T-helper 1 cell treated with Interleukin-12 subunit alpha and Interleukin-12 subunit beta and Interleukin-4 antibody, amounts not matched to agents 30 μg/mL and 1 μg/mL, for 36 hours (primary cell): ENCODE measurements at regions not wholly inside any gene's neighbourhood (a gene's known extent, or its start where the extent isn't known, plus 50 kb on each side); places are given as distances from the start of the nearest gene placed in this dataset.
"Not testable (repeated sequence)": the region's sequence is repeated elsewhere in the genome, so short reads cannot be mapped to it uniquely, and the experiment has no call there.

Experiments used
- H3K27ac Mint-ChIP-seq: one replicate; pipeline ENCODE4 v1.8.0; 2021; ENCODE audit warnings: mild to moderate bottlenecking, mixed read lengths
- H3K27me3 Mint-ChIP-seq: one replicate; pipeline ENCODE4 v1.8.0; 2021; ENCODE audit warnings: low read depth, mixed read lengths
- H3K36me3 Mint-ChIP-seq: one replicate; pipeline ENCODE4 v1.8.0; 2021; ENCODE audit warnings: low read depth, mixed read lengths
- H3K4me1 Mint-ChIP-seq: one replicate; pipeline ENCODE4 v1.8.0; 2021; ENCODE audit warnings: low read depth, mixed read lengths
- H3K4me3 Mint-ChIP-seq: one replicate; pipeline ENCODE4 v1.8.0; 2021; ENCODE audit warnings: mild to moderate bottlenecking, moderate library complexity, mixed read lengths
- H3K9me3 Mint-ChIP-seq: one replicate; pipeline ENCODE4 v1.8.0; 2021; ENCODE audit warnings: mixed read lengths

GRCh38 chr1:229907884-229908638 is 159.0 kb upstream of the GALNT2 start:
- no peaks in the 10 kb centered on the region for H3K36me3 Mint-ChIP-seq
- H3K9me3 Mint-ChIP-seq, result no peaks in the 10 kb centered on the region
- H3K27ac Mint-ChIP-seq, result no peak overlapping the region
- H3K27me3 Mint-ChIP-seq, result peaks cover 36% of the 10 kb centered on the region
- H3K4me1 Mint-ChIP-seq, result no peaks in the 10 kb centered on the region
- no peak overlapping the region for H3K4me3 Mint-ChIP-seq

- no peaks in the 10 kb centered on the region for H3K4me1 Mint-ChIP-seq
- peaks cover 31% of the 10 kb centered on the region for H3K27me3 Mint-ChIP-seq
- H3K4me3 Mint-ChIP-seq, result no peak overlapping the region
- H3K27ac Mint-ChIP-seq, result no peak overlapping the region
- H3K36me3 Mint-ChIP-seq, result no peaks in the 10 kb centered on the region
- no peaks in the 10 kb centered on the region for H3K9me3 Mint-ChIP-seq
Observed at GRCh38 chr1:229908689-229909088, 158.3 kb upstream of the GALNT2 start.

GRCh38 chr1:229913489-229913888 is 153.5 kb upstream of the GALNT2 start:
- Mint-ChIP-seq H3K27ac (no peak overlapping the region), H3K36me3 (no peaks in the 10 kb centered on the region), H3K4me1 (no peaks in the 10 kb centered on the region), H3K27me3 (peaks cover 20% of the 10 kb centered on the region), H3K4me3 (no peak overlapping the region), H3K9me3 (no peaks in the 10 kb centered on the region)

GRCh38 chr1:229919488-229919887 is 147.6 kb upstream of the GALNT2 start:
- not testable (repeated sequence) for H3K27ac Mint-ChIP-seq, H3K9me3 Mint-ChIP-seq, H3K4me1 Mint-ChIP-seq, H3K4me3 Mint-ChIP-seq, H3K27me3 Mint-ChIP-seq, H3K36me3 Mint-ChIP-seq

- H3K27ac Mint-ChIP-seq, result no peak overlapping the region
- no peaks in the 10 kb centered on the region for H3K36me3 Mint-ChIP-seq
- H3K4me1 Mint-ChIP-seq, result no peaks in the 10 kb centered on the region
- no peak overlapping the region for H3K4me3 Mint-ChIP-seq
- no peaks in the 10 kb centered on the region for H3K9me3 Mint-ChIP-seq
- peaks cover 3% of the 10 kb centered on the region for H3K27me3 Mint-ChIP-seq
Observed at GRCh38 chr1:229920683-229921082, 146.4 kb upstream of the GALNT2 start.

GRCh38 chr1:229922249-229922648 is 144.8 kb upstream of the GALNT2 start:
- Mint-ChIP-seq H3K36me3 (no peaks in the 10 kb centered on the region), H3K27ac (no peak overlapping the region), H3K27me3 (peaks cover 12% of the 10 kb centered on the region), H3K4me3 (no peak overlapping the region), H3K9me3 (no peaks in the 10 kb centered on the region), H3K4me1 (no peaks in the 10 kb centered on the region)

GRCh38 chr1:229924639-229925038 is 142.4 kb upstream of the GALNT2 start:
- Mint-ChIP-seq H3K4me3 (no peak overlapping the region), H3K27me3 (peaks cover 16% of the 10 kb centered on the region), H3K4me1 (no peaks in the 10 kb centered on the region), H3K27ac (no peak overlapping the region), H3K9me3 (no peaks in the 10 kb centered on the region), H3K36me3 (no peaks in the 10 kb centered on the region)

GRCh38 chr1:229928767-229929166 is 138.3 kb upstream of the GALNT2 start:
- peaks cover 26% of the 10 kb centered on the region for H3K27me3 Mint-ChIP-seq
- no peaks in the 10 kb centered on the region for H3K4me1 Mint-ChIP-seq

GRCh38 chr1:229931751-229932150 is 135.3 kb upstream of the GALNT2 start:
- not testable (repeated sequence) for H3K36me3 Mint-ChIP-seq, H3K4me1 Mint-ChIP-seq, H3K4me3 Mint-ChIP-seq, H3K9me3 Mint-ChIP-seq, H3K27ac Mint-ChIP-seq
- peaks cover 31% of the 10 kb centered on the region for H3K27me3 Mint-ChIP-seq

More at GRCh38 chr1:229928767-229929166, 138.3 kb upstream of the GALNT2 start:
- Mint-ChIP-seq H3K4me3 (no peak overlapping the region), H3K27ac (no peak overlapping the region), H3K9me3 (no peaks in the 10 kb centered on the region), H3K36me3 (no peaks in the 10 kb centered on the region)

- not testable (repeated sequence) for H3K4me1 Mint-ChIP-seq, H3K4me3 Mint-ChIP-seq, H3K27ac Mint-ChIP-seq, H3K36me3 Mint-ChIP-seq, H3K9me3 Mint-ChIP-seq
- H3K27me3 Mint-ChIP-seq, result peaks cover 24% of the 10 kb centered on the region
Observed at GRCh38 chr1:229935157-229935556, 131.9 kb upstream of the GALNT2 start.

- Mint-ChIP-seq H3K27me3 (peaks cover 17% of the 10 kb centered on the region), H3K36me3 (no peaks in the 10 kb centered on the region), H3K4me1 (no peaks in the 10 kb centered on the region), H3K27ac (no peak overlapping the region), H3K9me3 (no peaks in the 10 kb centered on the region), H3K4me3 (no peak overlapping the region)
Observed at GRCh38 chr1:229938551-229938950, 128.5 kb upstream of the GALNT2 start.

GRCh38 chr1:229940684-229941083 is 126.4 kb upstream of the GALNT2 start:
- no peak overlapping the region for H3K27ac Mint-ChIP-seq
- no peaks in the 10 kb centered on the region for H3K36me3 Mint-ChIP-seq
- no peaks in the 10 kb centered on the region for H3K9me3 Mint-ChIP-seq
- peaks cover 4% of the 10 kb centered on the region for H3K27me3 Mint-ChIP-seq
- H3K4me1 Mint-ChIP-seq, result no peaks in the 10 kb centered on the region
- H3K4me3 Mint-ChIP-seq, result no peak overlapping the region

GRCh38 chr1:229941160-229941559 is 125.9 kb upstream of the GALNT2 start:
- Mint-ChIP-seq H3K36me3 (no peaks in the 10 kb centered on the region), H3K4me1 (no peaks in the 10 kb centered on the region), H3K9me3 (no peaks in the 10 kb centered on the region), H3K27me3 (peaks cover 4% of the 10 kb centered on the region), H3K4me3 (no peak overlapping the region), H3K27ac (no peak overlapping the region)

GRCh38 chr1:229941831-229942230 is 125.2 kb upstream of the GALNT2 start:
- no peaks in the 10 kb centered on the region for H3K9me3 Mint-ChIP-seq
- no peaks in the 10 kb centered on the region for H3K4me1 Mint-ChIP-seq
- no peaks in the 10 kb centered on the region for H3K36me3 Mint-ChIP-seq
- H3K4me3 Mint-ChIP-seq, result no peak overlapping the region
- H3K27ac Mint-ChIP-seq, result no peak overlapping the region
- peaks cover 4% of the 10 kb centered on the region for H3K27me3 Mint-ChIP-seq

- Mint-ChIP-seq H3K4me1 (no peaks in the 10 kb centered on the region), H3K9me3 (no peaks in the 10 kb centered on the region), H3K27me3 (peaks cover 4% of the 10 kb centered on the region), H3K36me3 (no peaks in the 10 kb centered on the region), H3K4me3 (no peak overlapping the region), H3K27ac (no peak overlapping the region)
Observed at GRCh38 chr1:229942501-229942900, 124.5 kb upstream of the GALNT2 start.
